Mesendoderm (in vitro differentiated cells): ENCODE measurements at regions not wholly inside any gene's neighbourhood (a gene's known extent, or its start where the extent isn't known, plus 50 kb on each side); places are given as distances from the start of the nearest gene placed in this dataset.
"Not testable (repeated sequence)": the region's sequence is repeated elsewhere in the genome, so short reads cannot be mapped to it uniquely, and the experiment has no call there.

Experiments
- DNase-seq: peaks from one replicate; pipeline ENCODE4 v3.0.0; 2013
- H2AK5ac ChIP-seq: 2 replicates; pipeline ENCODE4 v1.6.1; 2013; ENCODE audit warnings: low read length, inconsistent platforms
- H2BK120ac ChIP-seq: 2 replicates; pipeline ENCODE4 v1.6.1; 2013; ENCODE audit warnings: low read depth, mild to moderate bottlenecking, low read length, moderate library complexity, mixed read lengths
- H2BK15ac ChIP-seq: replicated peaks from 2 replicates; pipeline ENCODE4 v1.6.1; 2013; ENCODE audit warnings: low read depth, mild to moderate bottlenecking, moderate library complexity
- H2BK5ac ChIP-seq: 2 replicates; pipeline ENCODE4 v1.6.1; 2013; ENCODE audit warnings: low read length, inconsistent platforms
- H3K18ac ChIP-seq: 2 replicates; pipeline ENCODE4 v1.6.1; 2013; ENCODE audit warnings: mild to moderate bottlenecking, low read length, mixed read lengths
- H3K23ac ChIP-seq: one replicate; pipeline ENCODE4 v1.6.1; 2013; ENCODE audit warnings: low read length
- H3K27ac ChIP-seq: 2 replicates; pipeline ENCODE4 v1.5.1; 2013; ENCODE audit warnings: low read depth, mild to moderate bottlenecking, inconsistent platforms, low read length, moderate library complexity
- H3K27me3 ChIP-seq: 2 replicates; pipeline ENCODE4 v1.6.1; 2013; ENCODE audit warnings: low read length, control low read depth, mild to moderate bottlenecking, inconsistent platforms; ENCODE audit not compliant: insufficient read depth, poor library complexity
- H3K36me3 ChIP-seq: 2 replicates; pipeline ENCODE4 v1.6.1; 2013; ENCODE audit warnings: low read length, inconsistent platforms; ENCODE audit not compliant: control insufficient read depth, insufficient read depth
- H3K4ac ChIP-seq: one replicate; pipeline ENCODE4 v1.6.1; 2013; ENCODE audit warnings: low read depth, mild to moderate bottlenecking, low read length, moderate library complexity
- H3K4me1 ChIP-seq: 2 replicates; pipeline ENCODE4 v1.6.1; 2013; ENCODE audit warnings: low read depth, low read length, inconsistent platforms; ENCODE audit not compliant: control insufficient read depth
- H3K4me2 ChIP-seq: 2 replicates; pipeline ENCODE4 v1.6.1; 2013; ENCODE audit warnings: low read length
- H3K4me3 ChIP-seq: 2 replicates; pipeline ENCODE4 v1.5.1; 2013; ENCODE audit warnings: mild to moderate bottlenecking, low read length
- H3K56ac ChIP-seq: one replicate; pipeline ENCODE4 v1.6.1; 2013; ENCODE audit warnings: low read length
- H3K79me1 ChIP-seq: 2 replicates; pipeline ENCODE4 v1.6.1; 2013; ENCODE audit warnings: low read length, inconsistent platforms
- H3K79me2 ChIP-seq: 2 replicates; pipeline ENCODE4 v1.6.1; 2013; ENCODE audit warnings: mild to moderate bottlenecking, low read length; ENCODE audit not compliant: control insufficient read depth, insufficient read depth
- H3K9ac ChIP-seq: 2 replicates; pipeline ENCODE4 v1.6.1; 2013; ENCODE audit warnings: low read length, inconsistent platforms
- H4K5ac ChIP-seq: one replicate; pipeline ENCODE4 v1.6.1; 2013; ENCODE audit warnings: low read length
- H4K8ac ChIP-seq: one replicate; pipeline ENCODE4 v1.6.1; 2013; ENCODE audit warnings: low read depth, mild to moderate bottlenecking, control low read depth, low read length, moderate library complexity
- WGBS: extraction: QIAGEN DNeasy Blood & Tissue Kit; methylation state at CpG from one replicate; pipeline ENCODE4 v1.1.7; 2013; ENCODE audit warnings: low lambda C conversion rate, missing lambda C conversion rate; ENCODE audit not compliant: insufficient coverage; ENCODE audit errors: extremely low coverage; 5-methylcytosine and 5-hydroxymethylcytosine counted together

GRCh38 chr15:23762026-23762425, 74.9 kb upstream of the NDN start:
- DNase-seq = no peak
- peak overlapping the region; percentile 45 for H3K27ac ChIP-seq
- H2BK15ac ChIP-seq = no peak overlapping the region
- no peaks in the 10 kb centered on the region for H3K36me3 ChIP-seq
- H3K79me2 ChIP-seq = no peaks in the 10 kb centered on the region
- no peak overlapping the region for H3K23ac ChIP-seq
- H3K27me3 ChIP-seq = no peaks in the 10 kb centered on the region
- no peak overlapping the region for H3K18ac ChIP-seq
- no peak overlapping the region for H3K4me2 ChIP-seq
- H4K8ac ChIP-seq = no peak overlapping the region
- no CpG with 5 or more reads among the region's 8 CpGs for WGBS
- no peak overlapping the region for H3K4ac ChIP-seq
- H2AK5ac ChIP-seq = no peak overlapping the region
- H3K79me1 ChIP-seq = no peaks in the 10 kb centered on the region
- no peaks in the 10 kb centered on the region for H3K4me1 ChIP-seq
- H3K4me3 ChIP-seq = no peak overlapping the region
- H3K56ac ChIP-seq = no peak overlapping the region
- H4K5ac ChIP-seq = no peak overlapping the region
- H2BK5ac ChIP-seq = no peak overlapping the region
- no peak overlapping the region for H2BK120ac ChIP-seq
- H3K9ac ChIP-seq = no peak overlapping the region

GRCh38 chr15:23763021-23763420, 75.9 kb upstream of the NDN start:
- Histone ChIP-seq H2AK5ac (no peak overlapping the region), H3K9ac (no peak overlapping the region), H2BK15ac (no peak overlapping the region), H4K5ac (no peak overlapping the region), H3K27me3 (no peaks in the 10 kb centered on the region), H3K4me3 (no peak overlapping the region), H4K8ac (no peak overlapping the region), H3K4ac (no peak overlapping the region), H3K27ac (no peak overlapping the region), H2BK5ac (no peak overlapping the region), H3K36me3 (no peaks in the 10 kb centered on the region), H3K18ac (no peak overlapping the region), H3K79me2 (no peaks in the 10 kb centered on the region), H3K4me1 (no peaks in the 10 kb centered on the region), H2BK120ac (no peak overlapping the region), H3K4me2 (no peak overlapping the region), H3K23ac (no peak overlapping the region), H3K79me1 (no peaks in the 10 kb centered on the region), H3K56ac (no peak overlapping the region)
- WGBS = no CpG with 5 or more reads among the region's 9 CpGs
- no peak for DNase-seq

- no CpG with 5 or more reads among the region's 3 CpGs for WGBS
- no peaks in the 10 kb centered on the region for H3K79me2 ChIP-seq
- no peak overlapping the region for H3K4ac ChIP-seq
- H3K56ac ChIP-seq = no peak overlapping the region
- no peak overlapping the region for H4K8ac ChIP-seq
- no peak overlapping the region for H3K9ac ChIP-seq
- H2BK15ac ChIP-seq = no peak overlapping the region
- no peak overlapping the region for H2BK120ac ChIP-seq
- H4K5ac ChIP-seq = no peak overlapping the region
- no peak overlapping the region for H3K18ac ChIP-seq
- no peaks in the 10 kb centered on the region for H3K4me1 ChIP-seq
- H3K79me1 ChIP-seq = no peaks in the 10 kb centered on the region
- H2AK5ac ChIP-seq = no peak overlapping the region
- no peak overlapping the region for H3K4me2 ChIP-seq
- DNase-seq = no peak
- H3K23ac ChIP-seq = no peak overlapping the region
- H3K36me3 ChIP-seq = no peaks in the 10 kb centered on the region
- H3K27me3 ChIP-seq = no peaks in the 10 kb centered on the region
- H3K27ac ChIP-seq = no peak overlapping the region
- H2BK5ac ChIP-seq = no peak overlapping the region
- no peak overlapping the region for H3K4me3 ChIP-seq
Observed at GRCh38 chr15:23764306-23764705, 77.2 kb upstream of the NDN start.

- Histone ChIP-seq H3K4ac (no peak overlapping the region), H4K8ac (no peak overlapping the region), H4K5ac (no peak overlapping the region), H2BK120ac (no peak overlapping the region), H3K9ac (no peak overlapping the region), H2BK5ac (no peak overlapping the region), H3K4me1 (no peaks in the 10 kb centered on the region), H3K27me3 (no peaks in the 10 kb centered on the region), H3K79me1 (no peaks in the 10 kb centered on the region), H3K27ac (no peak overlapping the region), H2BK15ac (no peak overlapping the region), H3K36me3 (no peaks in the 10 kb centered on the region), H3K23ac (no peak overlapping the region), H3K18ac (no peak overlapping the region), H3K56ac (no peak overlapping the region), H3K79me2 (no peaks in the 10 kb centered on the region), H2AK5ac (no peak overlapping the region), H3K4me2 (no peak overlapping the region), H3K4me3 (no peak overlapping the region)
- WGBS = no CpG with 5 or more reads among the region's 4 CpGs
- no peak for DNase-seq
Observed at GRCh38 chr15:23764716-23765115, 77.6 kb upstream of the NDN start.

- not testable (repeated sequence) for H4K8ac ChIP-seq, DNase-seq, H3K4me1 ChIP-seq, H3K9ac ChIP-seq, H3K79me1 ChIP-seq, H3K56ac ChIP-seq, H3K27ac ChIP-seq, H3K27me3 ChIP-seq, H3K36me3 ChIP-seq, H4K5ac ChIP-seq, H3K18ac ChIP-seq, H2BK15ac ChIP-seq, H2BK120ac ChIP-seq, H2AK5ac ChIP-seq, H3K4me2 ChIP-seq, H3K23ac ChIP-seq, H3K4ac ChIP-seq, H3K79me2 ChIP-seq, H2BK5ac ChIP-seq, H3K4me3 ChIP-seq
- WGBS = no CpG with 5 or more reads among the region's 2 CpGs
Observed at GRCh38 chr15:23766779-23767178, 79.7 kb upstream of the NDN start.

- no peak overlapping the region for H2AK5ac ChIP-seq
- H2BK120ac ChIP-seq = no peak overlapping the region
- H3K4me3 ChIP-seq = no peak overlapping the region
- H3K36me3 ChIP-seq = no peaks in the 10 kb centered on the region
- no peaks in the 10 kb centered on the region for H3K79me2 ChIP-seq
- H3K27me3 ChIP-seq = no peaks in the 10 kb centered on the region
- H3K4ac ChIP-seq = no peak overlapping the region
- no peak overlapping the region for H3K9ac ChIP-seq
- no peaks in the 10 kb centered on the region for H3K4me1 ChIP-seq
- H3K4me2 ChIP-seq = no peak overlapping the region
- no peak overlapping the region for H3K18ac ChIP-seq
- no peak overlapping the region for H3K23ac ChIP-seq
- H2BK15ac ChIP-seq = no peak overlapping the region
- H3K79me1 ChIP-seq = no peaks in the 10 kb centered on the region
- H3K27ac ChIP-seq = no peak overlapping the region
- H4K5ac ChIP-seq = no peak overlapping the region
- no peak overlapping the region for H2BK5ac ChIP-seq
- DNase-seq = no peak
- no peak overlapping the region for H3K56ac ChIP-seq
- H4K8ac ChIP-seq = no peak overlapping the region
Observed at GRCh38 chr15:23773093-23773492, 86.0 kb upstream of the NDN start.
